Osteoblast (primary cell): ENCODE measurements at regions not wholly inside any gene's neighbourhood (a gene's known extent, or its start where the extent isn't known, plus 50 kb on each side); places are given as distances from the start of the nearest gene placed in this dataset.
"Not testable (repeated sequence)": the region's sequence is repeated elsewhere in the genome, so short reads cannot be mapped to it uniquely, and the experiment has no call there.

Experiments
- DNase-seq: peaks from one replicate; pipeline ENCODE4 v3.0.0; 2011; ENCODE audit warnings: low spot score, mixed read lengths; ENCODE audit not compliant: insufficient read length; ENCODE audit errors: missing footprints
- H2AFZ ChIP-seq: 2 replicates; pipeline ENCODE4 v1.6.0; 2011; ENCODE audit warnings: mild to moderate bottlenecking, low read length
- H3K27ac ChIP-seq: 2 replicates; pipeline ENCODE4 v1.5.1; 2011; ENCODE audit warnings: mild to moderate bottlenecking, low read depth, low read length, moderate library complexity
- H3K27me3 ChIP-seq: 2 replicates; pipeline ENCODE4 v1.6.0; 2012; ENCODE audit warnings: mild to moderate bottlenecking, control low read depth, inconsistent platforms, low read length, moderate library complexity; ENCODE audit not compliant: insufficient read depth
- H3K36me3 ChIP-seq: 2 replicates; pipeline ENCODE4 v1.5.1; 2011; ENCODE audit warnings: mild to moderate bottlenecking, low read length, control low read depth, moderate library complexity; ENCODE audit not compliant: insufficient read depth
- H3K4me1 ChIP-seq: 2 replicates; pipeline ENCODE4 v1.5.1; 2011; ENCODE audit warnings: mild to moderate bottlenecking, low read length, control low read depth, moderate library complexity; ENCODE audit not compliant: insufficient read depth
- H3K4me2 ChIP-seq: 2 replicates; pipeline ENCODE4 v1.6.0; 2011; ENCODE audit warnings: mild to moderate bottlenecking, low read length; ENCODE audit not compliant: insufficient read depth
- H3K4me3 ChIP-seq: fragments of 200-600 bp; sonication (generic); 3 replicates; pipeline ENCODE4 v1.5.1; 2012; ENCODE audit warnings: mild to moderate bottlenecking, low read length, inconsistent platforms; ENCODE audit not compliant: insufficient read depth
- H3K79me2 ChIP-seq: 2 replicates; pipeline ENCODE4 v1.6.0; 2012; ENCODE audit warnings: mild to moderate bottlenecking, low read length, control low read depth, inconsistent platforms; ENCODE audit not compliant: insufficient read depth
- H3K9me3 ChIP-seq: 2 replicates; pipeline ENCODE4 v1.5.1; 2011; ENCODE audit warnings: low read depth, low read length, control low read depth
- H4K20me1 ChIP-seq: 2 replicates; pipeline ENCODE4 v1.6.0; 2012; ENCODE audit warnings: mild to moderate bottlenecking, low read length, control low read depth; ENCODE audit not compliant: insufficient read depth
- CTCF ChIP-seq: IDR thresholded peaks from 2 replicates; pipeline ENCODE4 v1.5.1; 2011; ENCODE audit warnings: mild to moderate bottlenecking, low read depth, low read length, moderate library complexity; ENCODE audit errors: extremely low read depth

DNA sequence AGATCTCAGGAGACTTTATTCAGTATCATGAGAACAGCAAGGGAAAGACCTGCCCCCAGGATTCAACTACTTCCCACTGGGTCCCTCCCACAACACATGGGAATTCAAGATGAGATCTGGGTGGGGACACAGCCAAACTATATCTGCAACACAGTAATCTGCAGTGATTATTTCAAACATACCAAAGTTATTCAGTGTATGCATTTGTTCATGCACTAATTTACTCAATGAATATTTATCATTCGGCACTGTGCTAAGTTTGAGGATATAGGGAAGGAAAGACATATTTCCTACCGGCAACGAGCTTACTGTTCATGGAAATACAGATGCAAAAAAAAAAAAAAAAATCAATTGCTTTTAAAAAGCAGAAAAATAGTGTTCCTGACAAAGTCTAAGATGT is 91.6 kb upstream of the IMMP2L start:
- Histone ChIP-seq H3K27ac (no peak overlapping the region), H2AFZ (no peak overlapping the region), H3K4me1 (no peaks in the 10 kb centered on the region), H4K20me1 (no peaks in the 10 kb centered on the region), H3K79me2 (no peaks in the 10 kb centered on the region), H3K27me3 (no peaks in the 10 kb centered on the region), H3K9me3 (no peaks in the 10 kb centered on the region), H3K36me3 (no peaks in the 10 kb centered on the region), H3K4me2 (no peak overlapping the region), H3K4me3 (no peak overlapping the region)
- no peak for TF ChIP-seq CTCF
- DNase-seq, result no peak

- H4K20me1 ChIP-seq, result no peaks in the 10 kb centered on the region
- no peaks in the 10 kb centered on the region for H3K9me3 ChIP-seq
- no peak overlapping the region for H2AFZ ChIP-seq
- H3K4me1 ChIP-seq, result no peaks in the 10 kb centered on the region
- DNase-seq, result no peak
- no peak overlapping the region for H3K4me2 ChIP-seq
- H3K4me3 ChIP-seq, result no peak overlapping the region
- H3K27me3 ChIP-seq, result no peaks in the 10 kb centered on the region
- no peak for TF ChIP-seq CTCF
- H3K27ac ChIP-seq, result no peak overlapping the region
- no peaks in the 10 kb centered on the region for H3K36me3 ChIP-seq
- H3K79me2 ChIP-seq, result no peaks in the 10 kb centered on the region
Measured at GRCh38 chr7:111650456-111650999, 88.2 kb upstream of the IMMP2L start.

DNA sequence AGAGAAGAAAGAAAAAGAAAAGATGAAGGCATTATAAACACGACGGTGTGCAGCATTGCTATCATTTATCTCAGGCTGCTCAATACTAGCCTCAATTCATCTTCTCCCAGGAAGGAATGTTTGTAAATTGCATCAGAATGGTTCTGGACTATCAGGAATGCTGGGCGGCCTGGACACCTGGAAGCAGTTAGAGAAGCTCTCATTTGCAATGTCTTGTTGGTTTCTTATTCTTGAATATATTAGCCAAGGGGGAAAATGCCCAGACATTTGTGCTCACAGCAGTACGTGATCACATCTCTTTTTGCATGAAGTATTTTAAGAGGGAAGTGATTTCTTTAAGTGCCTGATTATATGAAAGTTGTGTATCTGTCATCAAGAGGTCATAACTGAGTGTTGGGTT is 85.6 kb upstream of the IMMP2L start:
- Histone ChIP-seq H3K36me3 (no peaks in the 10 kb centered on the region), H3K4me3 (no peak overlapping the region), H2AFZ (no peak overlapping the region), H3K4me1 (no peaks in the 10 kb centered on the region), H3K79me2 (no peaks in the 10 kb centered on the region), H3K4me2 (no peak overlapping the region), H3K27me3 (no peaks in the 10 kb centered on the region), H3K27ac (no peak overlapping the region), H4K20me1 (no peaks in the 10 kb centered on the region), H3K9me3 (no peaks in the 10 kb centered on the region)
- DNase-seq, result peak; percentile 4
- TF ChIP-seq CTCF, result no peak

DNA sequence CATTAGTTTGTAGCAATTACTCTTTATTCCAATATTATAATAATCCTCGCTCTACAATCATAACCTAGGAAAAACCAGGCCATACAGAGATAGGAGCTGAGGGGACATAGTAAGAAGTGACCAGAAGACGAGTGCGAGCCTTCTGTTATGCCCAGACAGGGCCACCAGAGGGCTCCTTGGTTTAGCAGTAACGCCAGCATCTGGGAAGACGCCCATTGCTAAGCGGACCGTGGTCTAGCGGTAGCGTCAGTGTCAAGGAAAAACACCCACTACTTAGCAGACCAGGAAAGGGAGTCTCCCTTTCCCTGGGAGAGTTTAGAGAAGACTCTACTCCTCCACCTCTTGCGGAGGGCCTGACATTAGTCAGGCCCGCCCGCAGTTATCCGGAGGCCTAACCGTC is 82.3 kb upstream of the IMMP2L start:
- not testable (repeated sequence) for H3K4me1 ChIP-seq, H3K4me2 ChIP-seq, H3K4me3 ChIP-seq, H3K27me3 ChIP-seq, H3K9me3 ChIP-seq, H4K20me1 ChIP-seq, DNase-seq, H3K79me2 ChIP-seq, H3K36me3 ChIP-seq, H3K27ac ChIP-seq, H2AFZ ChIP-seq
